OCI-LY1 (cell line): ENCODE measurements at regions not wholly inside any gene's neighbourhood (a gene's known extent, or its start where the extent isn't known, plus 50 kb on each side); places are given as distances from the start of the nearest gene placed in this dataset.

Source experiments
- H2AFZ ChIP-seq: fragments of 200-600 bp; sonication (generic), shearing (Covaris generic); 2 replicates; pipeline ENCODE4 v1.6.0; 2014; ENCODE audit warnings: antibody characterized with exemption, mild to moderate bottlenecking, low read length
- H3F3A ChIP-seq: fragments of 200-600 bp; sonication (generic), shearing (Covaris generic); 2 replicates; pipeline ENCODE4 v1.6.0; 2014; ENCODE audit warnings: mild to moderate bottlenecking, antibody characterized with exemption, low read length, moderate library complexity; ENCODE audit not compliant: insufficient read depth
- H3K27ac ChIP-seq: fragments of 200-600 bp; sonication (generic); 2 replicates; pipeline ENCODE4 v1.5.1; 2014; ENCODE audit warnings: low read length, mixed run types, mild to moderate bottlenecking, low read depth; ENCODE audit not compliant: poor library complexity, severe bottlenecking
- H3K27me3 ChIP-seq: fragments of 200-600 bp; sonication (generic); 2 replicates; pipeline ENCODE4 v1.6.0; 2014; ENCODE audit warnings: antibody characterized with exemption, mild to moderate bottlenecking, low read length, moderate library complexity; ENCODE audit not compliant: insufficient read depth
- H3K36me3 ChIP-seq: fragments of 200-600 bp; sonication (generic); 2 replicates; pipeline ENCODE4 v1.6.1; 2014; ENCODE audit warnings: mild to moderate bottlenecking, antibody characterized with exemption, low read length, moderate library complexity, mixed read lengths; ENCODE audit not compliant: insufficient read depth
- H3K4me1 ChIP-seq: fragments of 200-600 bp; sonication (generic); 2 replicates; pipeline ENCODE4 v1.5.1; 2014; ENCODE audit warnings: mild to moderate bottlenecking, low read length, moderate library complexity; ENCODE audit not compliant: insufficient read depth, severe bottlenecking
- H3K4me2 ChIP-seq: fragments of 200-600 bp; sonication (generic), shearing (Covaris generic); 2 replicates; pipeline ENCODE4 v1.6.1; 2014; ENCODE audit warnings: low read length
- H3K4me3 ChIP-seq: fragments of 200-600 bp; sonication (generic); 2 replicates; pipeline ENCODE4 v1.5.1; 2014; ENCODE audit warnings: low read length, low read depth, mild to moderate bottlenecking, mixed read lengths; ENCODE audit not compliant: poor library complexity, severe bottlenecking
- H3K79me2 ChIP-seq: fragments of 200-600 bp; shearing (Covaris generic); 2 replicates; pipeline ENCODE4 v1.6.1; 2016; ENCODE audit warnings: mixed run types, low read length, mixed read lengths; ENCODE audit not compliant: insufficient read depth
- H3K9ac ChIP-seq: fragments of 200-600 bp; sonication (generic), shearing (Covaris generic); 2 replicates; pipeline ENCODE4 v1.6.1; 2014; ENCODE audit warnings: mild to moderate bottlenecking, low read length, mixed read lengths
- H3K9me2 ChIP-seq: fragments of 200-600 bp; sonication (generic), shearing (Covaris generic); 2 replicates; pipeline ENCODE4 v1.6.1; 2014; ENCODE audit warnings: low read depth, mild to moderate bottlenecking, low read length, mixed read lengths
- H3K9me3 ChIP-seq: fragments of 200-600 bp; shearing (Covaris generic); 2 replicates; pipeline ENCODE4 v1.6.1; 2014; ENCODE audit warnings: low read length, mixed read lengths
- H4K20me1 ChIP-seq: fragments of 200-600 bp; sonication (generic), shearing (Covaris generic); 2 replicates; pipeline ENCODE4 v1.6.0; 2016; ENCODE audit warnings: mild to moderate bottlenecking, low read length; ENCODE audit not compliant: insufficient read depth
- EZH2 ChIP-seq: fragments of 200-600 bp; sonication (generic), shearing (Covaris generic); IDR thresholded peaks from 2 replicates; pipeline ENCODE4 v1.8.0; 2017; ENCODE audit warnings: borderline replicate concordance, mixed run types, mild to moderate bottlenecking, antibody characterized with exemption, low read length, moderate library complexity, mixed read lengths
- TF ChIP-seq, protein P1 (sequence below): fragments of 200-600 bp; sonication (generic), shearing (Covaris generic); IDR thresholded peaks from 2 replicates; pipeline ENCODE4 v1.5.1; 2017; ENCODE audit warnings: mild to moderate bottlenecking, antibody characterized with exemption, low read length, moderate library complexity, mixed read lengths

GRCh38 chr13:79673993-79674377 is 193.0 kb downstream of the NDFIP2 start:
- no peak overlapping the region for H3K4me2 ChIP-seq
- H3K36me3 ChIP-seq: no peaks in the 10 kb centered on the region
- no peaks in the 10 kb centered on the region for H3K27me3 ChIP-seq
- no peaks in the 10 kb centered on the region for H4K20me1 ChIP-seq
- H3F3A ChIP-seq: no peaks in the 10 kb centered on the region
- no peak overlapping the region for H3K9ac ChIP-seq
- no peak overlapping the region for H3K27ac ChIP-seq
- H3K9me2 ChIP-seq: no peaks in the 10 kb centered on the region
- no peak for TF ChIP-seq EZH2
- TF ChIP-seq, protein P1, sequence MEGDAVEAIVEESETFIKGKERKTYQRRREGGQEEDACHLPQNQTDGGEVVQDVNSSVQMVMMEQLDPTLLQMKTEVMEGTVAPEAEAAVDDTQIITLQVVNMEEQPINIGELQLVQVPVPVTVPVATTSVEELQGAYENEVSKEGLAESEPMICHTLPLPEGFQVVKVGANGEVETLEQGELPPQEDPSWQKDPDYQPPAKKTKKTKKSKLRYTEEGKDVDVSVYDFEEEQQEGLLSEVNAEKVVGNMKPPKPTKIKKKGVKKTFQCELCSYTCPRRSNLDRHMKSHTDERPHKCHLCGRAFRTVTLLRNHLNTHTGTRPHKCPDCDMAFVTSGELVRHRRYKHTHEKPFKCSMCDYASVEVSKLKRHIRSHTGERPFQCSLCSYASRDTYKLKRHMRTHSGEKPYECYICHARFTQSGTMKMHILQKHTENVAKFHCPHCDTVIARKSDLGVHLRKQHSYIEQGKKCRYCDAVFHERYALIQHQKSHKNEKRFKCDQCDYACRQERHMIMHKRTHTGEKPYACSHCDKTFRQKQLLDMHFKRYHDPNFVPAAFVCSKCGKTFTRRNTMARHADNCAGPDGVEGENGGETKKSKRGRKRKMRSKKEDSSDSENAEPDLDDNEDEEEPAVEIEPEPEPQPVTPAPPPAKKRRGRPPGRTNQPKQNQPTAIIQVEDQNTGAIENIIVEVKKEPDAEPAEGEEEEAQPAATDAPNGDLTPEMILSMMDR: no peak
- H3K79me2 ChIP-seq: no peaks in the 10 kb centered on the region
- H2AFZ ChIP-seq: no peak overlapping the region
- no peaks in the 10 kb centered on the region for H3K9me3 ChIP-seq
- no peak overlapping the region for H3K4me3 ChIP-seq
- H3K4me1 ChIP-seq: no peaks in the 10 kb centered on the region

GRCh38 chr13:79673310-79673992 is 192.5 kb downstream of the NDFIP2 start:
- Histone ChIP-seq H3K4me2 (no peak overlapping the region), H3K9me3 (no peaks in the 10 kb centered on the region), H2AFZ (no peak overlapping the region), H3K36me3 (no peaks in the 10 kb centered on the region), H3K9ac (no peak overlapping the region), H3K4me1 (no peaks in the 10 kb centered on the region), H3F3A (no peaks in the 10 kb centered on the region), H3K9me2 (no peaks in the 10 kb centered on the region), H3K4me3 (no peak overlapping the region), H3K27ac (no peak overlapping the region), H3K27me3 (no peaks in the 10 kb centered on the region), H4K20me1 (no peaks in the 10 kb centered on the region), H3K79me2 (no peaks in the 10 kb centered on the region)
- no peak for TF ChIP-seq EZH2
- TF ChIP-seq, protein P1: no peak

GRCh38 chr13:79671420-79671819 is 190.5 kb downstream of the NDFIP2 start:
- Histone ChIP-seq H3K27ac (no peak overlapping the region), H3K9me3 (no peaks in the 10 kb centered on the region), H3F3A (no peaks in the 10 kb centered on the region), H3K4me1 (no peaks in the 10 kb centered on the region), H4K20me1 (no peaks in the 10 kb centered on the region), H2AFZ (no peak overlapping the region), H3K4me3 (no peak overlapping the region), H3K9ac (no peak overlapping the region), H3K36me3 (no peaks in the 10 kb centered on the region), H3K9me2 (no peaks in the 10 kb centered on the region), H3K4me2 (no peak overlapping the region), H3K27me3 (no peaks in the 10 kb centered on the region), H3K79me2 (no peaks in the 10 kb centered on the region)
- TF ChIP-seq, protein P1: no peak
- TF ChIP-seq EZH2: no peak
